ENCODE measurements at regions not wholly inside any gene's neighbourhood (a gene's known extent, or its start where the extent isn't known, plus 50 kb on each side); places are given as distances from the start of the nearest gene placed in this dataset.

- no peak for DNase-seq
- Histone ChIP-seq H3K27ac (no peak overlapping the region), H3K27me3 (no peaks in the 10 kb centered on the region), H3K9me3 (no peaks in the 10 kb centered on the region), H3K4me3 (no peak overlapping the region), H3K4me1 (no peaks in the 10 kb centered on the region), H3K36me3 (no peaks in the 10 kb centered on the region)
- intact Hi-C loops (cut with DNase I; ENCODE audit: low total_unique reads) = no loop called here
- TF ChIP-seq, protein P1, sequence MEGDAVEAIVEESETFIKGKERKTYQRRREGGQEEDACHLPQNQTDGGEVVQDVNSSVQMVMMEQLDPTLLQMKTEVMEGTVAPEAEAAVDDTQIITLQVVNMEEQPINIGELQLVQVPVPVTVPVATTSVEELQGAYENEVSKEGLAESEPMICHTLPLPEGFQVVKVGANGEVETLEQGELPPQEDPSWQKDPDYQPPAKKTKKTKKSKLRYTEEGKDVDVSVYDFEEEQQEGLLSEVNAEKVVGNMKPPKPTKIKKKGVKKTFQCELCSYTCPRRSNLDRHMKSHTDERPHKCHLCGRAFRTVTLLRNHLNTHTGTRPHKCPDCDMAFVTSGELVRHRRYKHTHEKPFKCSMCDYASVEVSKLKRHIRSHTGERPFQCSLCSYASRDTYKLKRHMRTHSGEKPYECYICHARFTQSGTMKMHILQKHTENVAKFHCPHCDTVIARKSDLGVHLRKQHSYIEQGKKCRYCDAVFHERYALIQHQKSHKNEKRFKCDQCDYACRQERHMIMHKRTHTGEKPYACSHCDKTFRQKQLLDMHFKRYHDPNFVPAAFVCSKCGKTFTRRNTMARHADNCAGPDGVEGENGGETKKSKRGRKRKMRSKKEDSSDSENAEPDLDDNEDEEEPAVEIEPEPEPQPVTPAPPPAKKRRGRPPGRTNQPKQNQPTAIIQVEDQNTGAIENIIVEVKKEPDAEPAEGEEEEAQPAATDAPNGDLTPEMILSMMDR (IDR thresholded peaks at IDR 0.05) = no peak
- TF ChIP-seq POLR2A (IDR thresholded peaks at IDR 0.05) = no peak
Measured at GRCh38 chr10:131747251-131747650, 153.6 kb upstream of the PPP2R2D start.

DNA sequence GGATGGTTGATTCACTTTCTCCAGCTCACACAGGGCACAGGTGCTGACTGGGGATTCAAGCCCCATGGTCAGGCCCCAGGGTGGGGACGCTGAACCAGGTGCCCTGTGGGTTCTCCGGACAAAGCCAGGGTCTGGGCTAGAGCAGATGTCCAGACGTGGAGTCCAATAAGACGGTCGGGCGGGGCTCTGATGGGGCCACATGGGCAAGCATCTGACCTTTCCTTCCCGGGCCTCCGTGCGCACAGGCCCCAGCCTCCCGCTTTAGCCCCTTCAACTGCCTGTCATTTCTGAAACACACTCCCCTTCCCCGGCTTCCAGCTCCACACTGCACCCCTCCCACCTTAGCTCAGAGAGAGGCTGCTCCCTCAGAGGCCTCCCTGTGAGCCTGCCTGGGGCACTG is 153.0 kb upstream of the PPP2R2D start:
- intact Hi-C loops (cut with DNase I; ENCODE audit: low total_unique reads) = no loop called here
- Histone ChIP-seq H3K27ac (no peak overlapping the region), H3K9me3 (no peaks in the 10 kb centered on the region), H3K36me3 (no peaks in the 10 kb centered on the region), H3K4me1 (no peaks in the 10 kb centered on the region), H3K27me3 (no peaks in the 10 kb centered on the region), H3K4me3 (no peak overlapping the region)
- no peak for DNase-seq
- TF ChIP-seq POLR2A (IDR thresholded peaks at IDR 0.05) = no peak
- TF ChIP-seq, protein P1 (IDR thresholded peaks at IDR 0.05) = no peak

DNA sequence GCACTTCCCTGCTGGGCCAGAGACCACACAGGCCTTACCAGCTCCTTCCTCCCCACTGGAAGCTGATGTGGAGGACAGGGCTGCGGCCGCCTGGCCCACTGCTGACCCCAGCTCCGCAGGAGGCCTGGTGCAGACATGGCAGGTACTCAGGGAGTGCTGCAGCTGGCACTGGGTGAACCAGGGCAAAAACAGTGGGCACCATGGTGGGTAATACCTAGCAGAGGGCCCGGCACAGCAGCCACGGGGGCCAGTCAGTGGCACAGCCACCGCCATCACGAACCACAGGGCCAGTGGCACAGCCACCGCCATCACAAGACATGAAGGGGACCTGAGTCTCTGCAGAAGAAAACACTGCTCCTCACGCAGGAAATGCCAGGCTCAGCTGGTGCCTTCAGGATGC is 152.6 kb upstream of the PPP2R2D start:
- TF ChIP-seq, protein P1 (IDR thresholded peaks at IDR 0.05) = no peak
- TF ChIP-seq POLR2A (IDR thresholded peaks at IDR 0.05) = no peak
- Histone ChIP-seq H3K27ac (no peak overlapping the region), H3K9me3 (no peaks in the 10 kb centered on the region), H3K36me3 (no peaks in the 10 kb centered on the region), H3K4me3 (no peak overlapping the region), H3K27me3 (no peaks in the 10 kb centered on the region), H3K4me1 (no peaks in the 10 kb centered on the region)
- no peak for DNase-seq
- intact Hi-C loops (cut with DNase I; ENCODE audit: low total_unique reads) = no loop called here

- Histone ChIP-seq H3K36me3 (no peaks in the 10 kb centered on the region), H3K4me3 (no peak overlapping the region), H3K27me3 (no peaks in the 10 kb centered on the region), H3K27ac (no peak overlapping the region), H3K9me3 (no peaks in the 10 kb centered on the region), H3K4me1 (no peaks in the 10 kb centered on the region)
- intact Hi-C loops (cut with DNase I; ENCODE audit: low total_unique reads) = no loop called here
- no peak for DNase-seq
- no peak for TF ChIP-seq POLR2A (IDR thresholded peaks at IDR 0.05)
- TF ChIP-seq, protein P1 (IDR thresholded peaks at IDR 0.05) = no peak
Measured at GRCh38 chr10:131748831-131749766, 151.7 kb upstream of the PPP2R2D start.

DNA sequence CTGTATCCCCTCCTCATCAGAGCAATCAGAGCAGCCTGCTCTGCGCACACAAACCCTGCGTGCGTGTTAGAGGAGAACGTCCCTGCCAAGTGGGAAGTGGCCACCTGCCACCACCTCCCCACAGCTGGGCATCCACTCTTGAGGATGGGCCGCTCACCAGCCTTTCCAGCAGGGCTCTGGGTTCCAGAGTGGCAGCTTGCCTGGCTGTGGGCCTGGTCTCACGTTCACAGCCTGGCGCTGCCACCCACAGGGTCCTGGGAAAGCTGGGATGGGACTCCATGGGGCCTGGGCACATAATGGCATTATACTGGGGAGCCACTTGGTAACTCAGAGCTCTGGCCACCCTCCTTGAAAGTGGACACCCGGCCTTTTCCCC is 151.1 kb upstream of the PPP2R2D start:
- Histone ChIP-seq H3K27me3 (no peaks in the 10 kb centered on the region), H3K27ac (no peak overlapping the region), H3K9me3 (no peaks in the 10 kb centered on the region), H3K36me3 (no peaks in the 10 kb centered on the region), H3K4me3 (no peak overlapping the region), H3K4me1 (no peaks in the 10 kb centered on the region)
- intact Hi-C loops (cut with DNase I; ENCODE audit: low total_unique reads) = no loop called here
- no peak for DNase-seq
- no peak for TF ChIP-seq POLR2A (IDR thresholded peaks at IDR 0.05)
- TF ChIP-seq, protein P1 (IDR thresholded peaks at IDR 0.05) = no peak

All from uterus (tissue), 3 donors.